Esophagus (tissue), 2 donors: ENCODE measurements at regions not wholly inside any gene's neighbourhood (a gene's known extent, or its start where the extent isn't known, plus 50 kb on each side); places are given as distances from the start of the nearest gene placed in this dataset.

Experiments
- H3K27ac ChIP-seq, 2 donors: one replicate each; pipeline ENCODE4 v1.5.1; 2013; ENCODE audit warnings: low read depth in 2 of 2, mild to moderate bottlenecking in 2 of 2, inconsistent platforms in 1 of 2, low read length in 1 of 2, moderate library complexity in 1 of 2
- H3K27me3 ChIP-seq, 2 donors: one replicate each; pipeline ENCODE4 v1.6.1; 2013; ENCODE audit warnings: low read length in 2 of 2, control low read depth in 1 of 2, mild to moderate bottlenecking in 1 of 2; ENCODE audit not compliant: insufficient read depth in 2 of 2, control insufficient read depth in 1 of 2
- H3K36me3 ChIP-seq, 2 donors: one replicate each; pipeline ENCODE4 v1.6.1; 2013; ENCODE audit warnings: low read length in 1 of 2; ENCODE audit not compliant: control insufficient read depth in 2 of 2, insufficient read depth in 2 of 2
- H3K4me1 ChIP-seq, 2 donors: one replicate each; pipeline ENCODE4 v1.6.1; 2013; ENCODE audit warnings: low read length in 1 of 2; ENCODE audit not compliant: control insufficient read depth in 2 of 2, insufficient read depth in 2 of 2
- H3K4me3 ChIP-seq, 2 donors: one replicate each; pipeline ENCODE4 v1.5.1; 2013; ENCODE audit warnings: low read length in 2 of 2, mild to moderate bottlenecking in 2 of 2, low read depth in 1 of 2, moderate library complexity in 1 of 2
- H3K9me3 ChIP-seq, 2 donors: one replicate each; pipeline ENCODE4 v1.6.1; 2013; ENCODE audit warnings: mild to moderate bottlenecking in 2 of 2, low read depth in 1 of 2, low read length in 1 of 2, moderate library complexity in 1 of 2; ENCODE audit not compliant: control insufficient read depth in 2 of 2, insufficient read depth in 1 of 2
- WGBS, 2 donors: extraction: QIAGEN DNeasy Blood & Tissue Kit; methylation state at CpG; one replicate each; pipeline ENCODE4 v1.1.7; 2013; 5-methylcytosine and 5-hydroxymethylcytosine counted together
- donor health status: healthy with polysubstance abuse.
- donor health status: Bipolar disorder and iron deficiency.

GRCh38 chr3:34844323-34844620 lies 795.1 kb upstream of the ARPP21 start:
- Histone ChIP-seq H3K27ac (no peak overlapping the region), H3K36me3 (no peaks in the 10 kb centered on the region), H3K9me3 (no peaks in the 10 kb centered on the region), H3K4me3 (no peak overlapping the region), H3K27me3 (no peaks in the 10 kb centered on the region), H3K4me1 (no peaks in the 10 kb centered on the region)
- 48 to 59% methylated on average over 2 of the region's 2 CpGs for WGBS, 2 donors

- WGBS, 2 donors, result 91 to 100% methylated on average over 1 of the region's 1 CpG
These were observed 788.2 kb upstream of the ARPP21 start for GRCh38 chr3:34851137-34851536.

GRCh38 chr3:34852844-34853439 lies 786.4 kb upstream of the ARPP21 start:
- Histone ChIP-seq H3K9me3 (no peaks in the 10 kb centered on the region), H3K4me3 (no peak overlapping the region), H3K4me1 (no peaks in the 10 kb centered on the region), H3K27ac (no peak overlapping the region), H3K36me3 (no peaks in the 10 kb centered on the region), H3K27me3 (no peaks in the 10 kb centered on the region)
- 94 to 100% methylated on average over 1 of the region's 1 CpG for WGBS, 2 donors

More at GRCh38 chr3:34851137-34851536, 788.2 kb upstream of the ARPP21 start:
- H3K27ac ChIP-seq, result no peak overlapping the region
- no peak overlapping the region for H3K4me3 ChIP-seq
- H3K36me3 ChIP-seq, result no peaks in the 10 kb centered on the region
- H3K27me3 ChIP-seq, result no peaks in the 10 kb centered on the region
- H3K9me3 ChIP-seq, result no peaks in the 10 kb centered on the region
- no peaks in the 10 kb centered on the region for H3K4me1 ChIP-seq

GRCh38 chr3:34856081-34856947 lies 783.0 kb upstream of the ARPP21 start:
- Histone ChIP-seq H3K9me3 (no peaks in the 10 kb centered on the region), H3K4me3 (no peak overlapping the region), H3K4me1 (no peaks in the 10 kb centered on the region), H3K36me3 (no peaks in the 10 kb centered on the region), H3K27ac (no peak overlapping the region), H3K27me3 (no peaks in the 10 kb centered on the region)
- 20 to 28% methylated on average over 7 of the region's 7 CpGs for WGBS, 2 donors

GRCh38 chr3:34858067-34858660 lies 781.2 kb upstream of the ARPP21 start:
- no peaks in the 10 kb centered on the region for H3K9me3 ChIP-seq
- WGBS, 2 donors, result 69 to 78% methylated on average over 3 of the region's 3 CpGs
- H3K27ac ChIP-seq, result no peak overlapping the region
- H3K27me3 ChIP-seq, result no peaks in the 10 kb centered on the region
- no peak overlapping the region for H3K4me3 ChIP-seq
- no peaks in the 10 kb centered on the region for H3K36me3 ChIP-seq
- H3K4me1 ChIP-seq, result no peaks in the 10 kb centered on the region

- H3K9me3 ChIP-seq, result no peaks in the 10 kb centered on the region
- H3K4me3 ChIP-seq, result no peak overlapping the region
- H3K27ac ChIP-seq, result no peak overlapping the region
- no peaks in the 10 kb centered on the region for H3K27me3 ChIP-seq
- 33 to 48% methylated on average over 1 of the region's 1 CpG for WGBS, 2 donors
- H3K4me1 ChIP-seq, result no peaks in the 10 kb centered on the region
- H3K36me3 ChIP-seq, result no peaks in the 10 kb centered on the region
These were observed 779.6 kb upstream of the ARPP21 start for GRCh38 chr3:34859746-34860145.

GRCh38 chr3:34862456-34862855 lies 776.9 kb upstream of the ARPP21 start:
- Histone ChIP-seq H3K4me3 (no peak overlapping the region), H3K27me3 (no peaks in the 10 kb centered on the region), H3K36me3 (no peaks in the 10 kb centered on the region), H3K4me1 (no peaks in the 10 kb centered on the region), H3K27ac (no peak overlapping the region), H3K9me3 (no peaks in the 10 kb centered on the region)
- WGBS, 2 donors, result 60 to 68% methylated on average over 4 of the region's 4 CpGs

- 43 to 61% methylated on average over 1 of the region's 1 CpG for WGBS, 2 donors
- no peaks in the 10 kb centered on the region for H3K27me3 ChIP-seq
- H3K4me3 ChIP-seq, result no peak overlapping the region
- no peaks in the 10 kb centered on the region for H3K4me1 ChIP-seq
- H3K36me3 ChIP-seq, result no peaks in the 10 kb centered on the region
- H3K27ac ChIP-seq, result no peak overlapping the region
- no peaks in the 10 kb centered on the region for H3K9me3 ChIP-seq
These were observed 775.8 kb upstream of the ARPP21 start for GRCh38 chr3:34863485-34863884.

- H3K27me3 ChIP-seq, result no peaks in the 10 kb centered on the region
- H3K36me3 ChIP-seq, result no peaks in the 10 kb centered on the region
- H3K9me3 ChIP-seq, result no peaks in the 10 kb centered on the region
- 56 to 69% methylated on average over 3 of the region's 3 CpGs for WGBS, 2 donors
- H3K4me1 ChIP-seq, result no peaks in the 10 kb centered on the region
- no peak overlapping the region for H3K4me3 ChIP-seq
- no peak overlapping the region for H3K27ac ChIP-seq
These were observed 775.3 kb upstream of the ARPP21 start for GRCh38 chr3:34864011-34864410.
